HG03354 (cell line): ENCODE measurements at regions not wholly inside any gene's neighbourhood (a gene's known extent, or its start where the extent isn't known, plus 50 kb on each side); places are given as distances from the start of the nearest gene placed in this dataset.

ENCODE experiments used
- ATAC-seq: cut with Tn5 transposase; IDR thresholded peaks from one replicate; pipeline ENCODE4 v1.9.1; 2021; ENCODE audit warnings: mild to moderate bottlenecking; ENCODE audit not compliant: unreplicated experiment, poor library complexity, severe bottlenecking

- no peak for ATAC-seq
Measured at GRCh38 chr9:87337335-87338087, 160.2 kb upstream of the DAPK1 start.

- no peak for ATAC-seq
Measured at GRCh38 chr9:87338088-87338989, 159.3 kb upstream of the DAPK1 start.

- no peak for ATAC-seq
Measured at GRCh38 chr9:87340391-87340790, 157.3 kb upstream of the DAPK1 start.

GRCh38 chr9:87342743-87343142 lies 154.9 kb upstream of the DAPK1 start:
- ATAC-seq: no peak

- no peak for ATAC-seq
Measured at GRCh38 chr9:87343816-87344430, 153.7 kb upstream of the DAPK1 start.

GRCh38 chr9:87346061-87346665 lies 151.5 kb upstream of the DAPK1 start:
- ATAC-seq: no peak

- ATAC-seq: no peak
Measured at GRCh38 chr9:87350915-87351314, 146.8 kb upstream of the DAPK1 start.

GRCh38 chr9:87353301-87353700 lies 144.4 kb upstream of the DAPK1 start:
- ATAC-seq: no peak

GRCh38 chr9:87354147-87354546 lies 143.5 kb upstream of the DAPK1 start:
- ATAC-seq: no peak

GRCh38 chr9:87357600-87357999 lies 140.1 kb upstream of the DAPK1 start:
- ATAC-seq: no peak

- no peak for ATAC-seq
Measured at GRCh38 chr9:87359264-87359663, 138.4 kb upstream of the DAPK1 start.

GRCh38 chr9:87359958-87360601 lies 137.6 kb upstream of the DAPK1 start:
- ATAC-seq: no peak

GRCh38 chr9:87370049-87370685 lies 127.5 kb upstream of the DAPK1 start:
- no peak for ATAC-seq

GRCh38 chr9:87371795-87372355 lies 125.8 kb upstream of the DAPK1 start:
- ATAC-seq: no peak

GRCh38 chr9:87372356-87372851 lies 125.3 kb upstream of the DAPK1 start:
- no peak for ATAC-seq

GRCh38 chr9:87374023-87374919 lies 123.4 kb upstream of the DAPK1 start:
- peak; percentile 66 for ATAC-seq

- ATAC-seq: no peak
Measured at GRCh38 chr9:87375397-87376073, 122.1 kb upstream of the DAPK1 start.
